ENCODE measurements at regions not wholly inside any gene's neighbourhood (a gene's known extent, or its start where the extent isn't known, plus 50 kb on each side); places are given as distances from the start of the nearest gene placed in this dataset.
"Not testable (repeated sequence)": the region's sequence is repeated elsewhere in the genome, so short reads cannot be mapped to it uniquely, and the experiment has no call there.

- Histone ChIP-seq H3K4me1 (replicated peaks) (no peaks in the 10 kb centered on the region), H3K36me3 (no peaks in the 10 kb centered on the region), H3K27ac (no peak overlapping the region), H3K9me3 (replicated peaks) (no peaks in the 10 kb centered on the region), H3K4me3 (no peak overlapping the region), H3K27me3 (replicated peaks) (no peaks in the 10 kb centered on the region)
- DNase-seq (ENCODE audit: low read depth in 1 of 2, low spot score in 2 of 2) = no peak
Observed at GRCh38 chr1:208737922-208738321, 493.7 kb upstream of the PLXNA2 start.

DNA sequence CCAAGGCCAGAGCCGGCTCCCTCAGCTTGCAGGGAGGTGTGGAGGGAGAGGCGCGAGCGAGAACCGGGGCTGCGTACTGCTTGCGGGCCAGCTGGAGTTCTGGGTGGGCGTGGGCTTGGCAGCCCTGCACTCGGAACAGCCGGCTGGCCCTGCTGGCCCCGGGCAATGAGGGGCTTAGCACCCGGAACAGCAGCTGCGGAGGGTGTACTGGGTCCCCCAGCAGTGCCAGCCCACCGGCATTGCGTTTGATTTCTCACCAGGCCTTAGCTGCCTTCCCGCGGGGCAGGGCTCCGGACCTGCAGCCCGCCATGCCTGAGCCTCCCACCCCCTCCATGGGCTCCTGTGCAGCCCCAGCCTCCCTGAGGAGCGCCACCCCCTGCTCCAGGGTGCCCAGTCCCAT is 495.5 kb upstream of the PLXNA2 start:
- not testable (repeated sequence) for DNase-seq (ENCODE audit: low read depth in 1 of 2, low spot score in 2 of 2); H3K27me3 ChIP-seq (replicated peaks); H3K27ac ChIP-seq; H3K4me3 ChIP-seq; H3K9me3 ChIP-seq (replicated peaks); H3K4me1 ChIP-seq (replicated peaks); H3K36me3 ChIP-seq

- no peaks in the 10 kb centered on the region for H3K4me1 ChIP-seq (replicated peaks)
- no peaks in the 10 kb centered on the region for H3K27me3 ChIP-seq (replicated peaks)
- no peaks in the 10 kb centered on the region for H3K36me3 ChIP-seq
- no peak overlapping the region for H3K27ac ChIP-seq
- no peak for DNase-seq (ENCODE audit: low read depth in 1 of 2, low spot score in 2 of 2)
- no peaks in the 10 kb centered on the region for H3K9me3 ChIP-seq (replicated peaks)
- H3K4me3 ChIP-seq = no peak overlapping the region
Observed at GRCh38 chr1:208741296-208741695, 497.1 kb upstream of the PLXNA2 start.

DNA sequence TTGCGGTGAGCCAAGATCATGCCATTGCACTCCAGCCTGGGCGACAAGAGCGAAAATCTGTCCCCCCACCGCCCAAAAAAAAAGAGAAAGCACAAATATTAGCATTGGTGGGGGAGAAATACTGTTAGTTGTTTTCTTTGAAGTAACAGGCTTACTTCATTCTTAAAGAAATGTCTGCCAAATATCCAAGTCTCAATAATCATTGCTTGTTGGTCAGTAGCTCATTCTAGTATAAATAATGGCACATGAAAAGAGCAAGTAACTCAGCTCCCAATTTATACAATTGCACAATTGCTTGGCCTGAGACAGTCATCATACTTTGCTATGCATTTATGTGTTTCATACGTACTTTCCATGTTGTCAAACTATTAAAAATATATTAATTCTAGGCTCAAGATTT is 499.2 kb upstream of the PLXNA2 start:
- no peaks in the 10 kb centered on the region for H3K27me3 ChIP-seq (replicated peaks)
- no peaks in the 10 kb centered on the region for H3K36me3 ChIP-seq
- H3K4me3 ChIP-seq = no peak overlapping the region
- DNase-seq (ENCODE audit: low read depth in 1 of 2, low spot score in 2 of 2) = no peak
- no peaks in the 10 kb centered on the region for H3K9me3 ChIP-seq (replicated peaks)
- no peaks in the 10 kb centered on the region for H3K4me1 ChIP-seq (replicated peaks)
- no peak overlapping the region for H3K27ac ChIP-seq

GRCh38 chr1:208747979-208748378 is 503.8 kb upstream of the PLXNA2 start:
- Histone ChIP-seq H3K4me1 (replicated peaks) (no peaks in the 10 kb centered on the region), H3K9me3 (replicated peaks) (no peaks in the 10 kb centered on the region), H3K27ac (no peak overlapping the region), H3K36me3 (no peaks in the 10 kb centered on the region), H3K27me3 (replicated peaks) (no peaks in the 10 kb centered on the region), H3K4me3 (no peak overlapping the region)
- DNase-seq (ENCODE audit: low read depth in 1 of 2, low spot score in 2 of 2) = no peak

DNA sequence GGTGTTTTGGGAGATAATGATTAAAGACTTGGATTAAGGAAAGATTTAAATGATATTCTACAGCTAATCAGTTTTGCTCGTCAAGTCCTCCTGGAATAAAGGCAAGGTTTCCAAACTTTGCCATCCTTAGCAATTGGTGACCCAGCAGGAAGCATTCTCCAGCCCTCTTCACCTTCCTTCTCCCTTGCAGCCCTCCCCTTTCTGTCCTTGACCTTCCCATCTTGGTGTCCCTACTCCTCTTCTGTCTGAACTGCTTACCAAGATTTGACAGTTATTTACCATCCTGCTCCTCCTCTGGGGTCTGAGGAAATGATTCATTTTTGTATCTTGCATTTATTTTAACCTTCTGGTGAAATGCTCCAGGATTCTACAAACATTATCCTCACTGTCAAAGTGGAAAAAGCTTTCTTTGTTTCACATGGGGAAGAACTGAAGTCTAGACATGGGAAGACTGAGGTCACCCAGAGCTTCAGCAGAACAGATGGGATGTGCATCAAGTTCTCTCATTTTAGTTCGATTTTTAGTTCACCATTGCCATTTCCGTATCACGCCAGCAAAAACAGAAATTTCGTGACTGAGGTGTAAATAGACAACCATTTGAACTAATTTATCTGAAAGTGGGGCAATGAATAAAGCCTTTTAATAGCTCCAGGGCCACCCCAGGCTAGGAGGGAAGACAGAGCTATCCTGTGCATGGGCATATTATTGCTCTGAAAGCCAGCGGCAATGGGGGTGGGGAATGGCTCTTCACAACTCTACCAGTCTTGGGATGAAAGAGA is 504.4 kb upstream of the PLXNA2 start:
- no peaks in the 10 kb centered on the region for H3K27me3 ChIP-seq (replicated peaks)
- H3K9me3 ChIP-seq (replicated peaks) = no peaks in the 10 kb centered on the region
- no peaks in the 10 kb centered on the region for H3K36me3 ChIP-seq
- no peak overlapping the region for H3K27ac ChIP-seq
- no peak overlapping the region for H3K4me3 ChIP-seq
- DNase-seq (ENCODE audit: low read depth in 1 of 2, low spot score in 2 of 2) = no peak
- H3K4me1 ChIP-seq (replicated peaks) = no peaks in the 10 kb centered on the region

GRCh38 chr1:208756339-208756981 is 512.3 kb upstream of the PLXNA2 start:
- no peak overlapping the region for H3K27ac ChIP-seq
- no peak overlapping the region for H3K4me3 ChIP-seq
- no peaks in the 10 kb centered on the region for H3K36me3 ChIP-seq
- no peaks in the 10 kb centered on the region for H3K9me3 ChIP-seq (replicated peaks)
- no peak for DNase-seq (ENCODE audit: low read depth in 1 of 2, low spot score in 2 of 2)
- H3K4me1 ChIP-seq (replicated peaks) = 0 out of 2 replicates have a peak, but pooled peaks cover 2% of the 10 kb centered on the region
- H3K27me3 ChIP-seq (replicated peaks) = no peaks in the 10 kb centered on the region

- H3K27me3 ChIP-seq (replicated peaks) = no peaks in the 10 kb centered on the region
- no peaks in the 10 kb centered on the region for H3K36me3 ChIP-seq
- H3K4me1 ChIP-seq (replicated peaks) = 0 out of 2 replicates have a peak, but pooled peaks cover 2% of the 10 kb centered on the region
- no peak overlapping the region for H3K4me3 ChIP-seq
- no peak overlapping the region for H3K27ac ChIP-seq
- no peak for DNase-seq (ENCODE audit: low read depth in 1 of 2, low spot score in 2 of 2)
- no peaks in the 10 kb centered on the region for H3K9me3 ChIP-seq (replicated peaks)
Observed at GRCh38 chr1:208757846-208758245, 513.7 kb upstream of the PLXNA2 start.

DNA sequence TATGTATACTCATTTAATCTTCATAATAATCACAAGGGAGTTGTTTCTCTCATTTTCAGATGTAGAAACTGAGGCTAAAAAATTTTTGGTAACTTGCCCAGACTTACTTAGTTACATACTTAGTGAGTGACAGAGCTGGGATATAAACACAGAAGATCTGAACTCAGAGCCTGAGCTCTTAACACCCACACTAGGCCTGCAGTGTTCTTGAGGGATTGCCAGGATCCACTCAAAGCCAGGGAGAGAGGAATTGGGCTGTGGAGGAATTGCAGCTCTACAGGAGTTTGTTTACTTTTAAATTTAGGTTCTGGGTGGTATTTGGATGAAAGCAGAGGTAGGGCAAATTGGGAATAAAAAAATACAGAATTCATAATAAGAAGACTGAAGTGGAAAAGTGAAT is 515.1 kb upstream of the PLXNA2 start:
- Histone ChIP-seq H3K4me1 (replicated peaks) (0 out of 2 replicates have a peak, but pooled peaks cover 2% of the 10 kb centered on the region), H3K4me3 (no peak overlapping the region), H3K36me3 (no peaks in the 10 kb centered on the region), H3K9me3 (replicated peaks) (no peaks in the 10 kb centered on the region), H3K27me3 (replicated peaks) (no peaks in the 10 kb centered on the region), H3K27ac (no peak overlapping the region)
- no peak for DNase-seq (ENCODE audit: low read depth in 1 of 2, low spot score in 2 of 2)

DNA sequence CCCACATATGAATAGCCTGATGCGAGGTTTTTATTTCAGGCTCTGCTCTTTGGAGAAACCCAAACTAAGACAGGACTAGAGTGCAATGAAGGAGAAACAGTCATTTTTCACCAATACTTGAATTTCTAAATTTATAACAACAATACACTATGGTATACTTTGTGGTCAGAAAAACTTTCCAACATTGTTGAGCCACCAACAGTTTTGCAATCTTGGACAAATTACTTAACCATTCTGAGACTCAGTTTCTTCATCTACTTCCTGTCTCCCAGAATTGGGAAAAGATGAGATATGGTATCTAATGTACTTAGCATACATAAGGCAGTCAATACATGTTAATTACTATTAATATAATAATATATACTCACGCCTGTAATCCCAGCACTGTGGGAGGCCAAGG is 519.8 kb upstream of the PLXNA2 start:
- H3K27me3 ChIP-seq (replicated peaks) = no peaks in the 10 kb centered on the region
- H3K9me3 ChIP-seq (replicated peaks) = no peaks in the 10 kb centered on the region
- no peaks in the 10 kb centered on the region for H3K4me1 ChIP-seq (replicated peaks)
- H3K36me3 ChIP-seq = no peaks in the 10 kb centered on the region
- H3K4me3 ChIP-seq = no peak overlapping the region
- DNase-seq (ENCODE audit: low read depth in 1 of 2, low spot score in 2 of 2) = no peak
- H3K27ac ChIP-seq = no peak overlapping the region

DNA sequence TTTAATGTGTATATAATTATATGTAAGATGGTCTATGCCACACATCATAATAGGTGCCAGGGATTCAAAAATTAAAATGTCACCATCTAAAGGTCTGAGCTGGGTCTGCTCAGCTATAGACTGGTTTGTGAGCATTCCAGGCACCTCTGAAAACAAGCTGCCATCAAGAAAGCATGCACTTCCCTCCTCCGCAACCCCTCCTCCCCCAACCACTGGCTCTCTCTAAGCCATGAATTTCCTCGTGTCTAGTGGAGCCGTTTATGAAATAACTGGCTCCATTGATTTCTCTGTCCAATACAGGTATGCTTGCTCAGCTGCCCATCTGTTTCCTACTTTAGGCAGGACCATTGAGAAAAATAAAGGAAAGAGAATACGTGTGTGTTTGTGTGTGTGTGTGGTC is 522.6 kb upstream of the PLXNA2 start:
- no peaks in the 10 kb centered on the region; the same call in 1 of the 2 replicates for H3K27me3 ChIP-seq (replicated peaks)
- H3K36me3 ChIP-seq = no peaks in the 10 kb centered on the region
- no peaks in the 10 kb centered on the region for H3K9me3 ChIP-seq (replicated peaks)
- no peak overlapping the region for H3K4me3 ChIP-seq
- no peak for DNase-seq (ENCODE audit: low read depth in 1 of 2, low spot score in 2 of 2)
- no peak overlapping the region for H3K27ac ChIP-seq
- no peaks in the 10 kb centered on the region for H3K4me1 ChIP-seq (replicated peaks)

GRCh38 chr1:208767816-208768215 is 523.6 kb upstream of the PLXNA2 start:
- no peak for DNase-seq (ENCODE audit: low read depth in 1 of 2, low spot score in 2 of 2)
- no peaks in the 10 kb centered on the region; the same call in 1 of the 2 replicates for H3K27me3 ChIP-seq (replicated peaks)
- no peaks in the 10 kb centered on the region for H3K36me3 ChIP-seq
- H3K27ac ChIP-seq = no peak overlapping the region
- no peaks in the 10 kb centered on the region for H3K9me3 ChIP-seq (replicated peaks)
- H3K4me1 ChIP-seq (replicated peaks) = no peaks in the 10 kb centered on the region
- no peak overlapping the region for H3K4me3 ChIP-seq

DNA sequence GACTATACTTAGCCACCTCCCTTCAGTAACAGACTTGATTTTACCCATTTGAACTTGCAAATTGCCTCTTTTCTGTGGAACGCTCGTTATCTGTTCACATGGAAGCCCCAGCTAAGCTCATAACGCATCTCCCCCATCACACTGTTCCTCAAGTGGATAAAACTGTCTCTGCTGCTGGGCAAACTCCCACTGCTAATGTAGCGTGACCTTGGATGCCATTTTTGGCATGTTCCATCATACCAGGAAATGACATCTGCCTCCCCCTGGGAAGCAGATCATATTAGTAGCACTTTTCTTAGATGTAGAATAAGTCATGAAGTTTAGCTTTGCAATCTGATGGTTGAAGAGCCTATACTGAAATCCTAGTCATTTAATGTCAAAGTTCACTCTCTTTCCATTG is 528.7 kb upstream of the PLXNA2 start:
- no peak for DNase-seq (ENCODE audit: low read depth in 1 of 2, low spot score in 2 of 2)
- no peak overlapping the region for H3K4me3 ChIP-seq
- H3K9me3 ChIP-seq (replicated peaks) = no peaks in the 10 kb centered on the region
- no peaks in the 10 kb centered on the region for H3K4me1 ChIP-seq (replicated peaks)
- H3K27me3 ChIP-seq (replicated peaks) = no peaks in the 10 kb centered on the region; the same call in none of the 2 replicates
- H3K27ac ChIP-seq = no peak overlapping the region
- no peaks in the 10 kb centered on the region for H3K36me3 ChIP-seq

- no peak overlapping the region for H3K4me3 ChIP-seq
- no peaks in the 10 kb centered on the region for H3K9me3 ChIP-seq (replicated peaks)
- no peaks in the 10 kb centered on the region for H3K36me3 ChIP-seq
- no peaks in the 10 kb centered on the region for H3K4me1 ChIP-seq (replicated peaks)
- DNase-seq (ENCODE audit: low read depth in 1 of 2, low spot score in 2 of 2) = no peak
- H3K27ac ChIP-seq = no peak overlapping the region
- H3K27me3 ChIP-seq (replicated peaks) = no peaks in the 10 kb centered on the region; the same call in 1 of the 2 replicates
Observed at GRCh38 chr1:208775841-208776240, 531.7 kb upstream of the PLXNA2 start.

All from SJSA1 (cell line).